Activated CD8-positive, alpha-beta T cell treated with anti-CD3 and anti-CD28 coated beads for 36 hours (primary cell): ENCODE measurements at regions not wholly inside any gene's neighbourhood (a gene's known extent, or its start where the extent isn't known, plus 50 kb on each side); places are given as distances from the start of the nearest gene placed in this dataset.

Experiments used
- ATAC-seq: fragments of 200-7000 bp; cut with Tn5 transposase; one replicate; pipeline ENCODE4 v1.10.0; 2021; ENCODE audit warnings: mild to moderate bottlenecking, moderate library complexity
- CTCF ChIA-PET: fragments of 350-600 bp; sonication (Branson Sonifier 250); formaldehyde crosslinking; loops from one replicate; lab custom pipeline; 2021; ENCODE audit warnings: antibody characterized with exemption; lab: Charles Lee
- POLR2A ChIA-PET: fragments of 350-600 bp; sonication (Branson Sonifier 250); formaldehyde crosslinking; loops from one replicate; lab custom pipeline; 2021; ENCODE audit warnings: antibody characterized with exemption; lab: Charles Lee
- DNase-seq: peaks from one replicate; pipeline ENCODE4 v3.0.0-alpha.2; 2020
- H3K27ac Mint-ChIP-seq: one replicate; pipeline ENCODE4 v1.8.0; 2021; ENCODE audit warnings: mild to moderate bottlenecking, mixed read lengths
- H3K27me3 Mint-ChIP-seq: one replicate; pipeline ENCODE4 v1.8.0; 2021; ENCODE audit warnings: mixed read lengths
- H3K36me3 Mint-ChIP-seq: one replicate; pipeline ENCODE4 v1.8.0; 2021; ENCODE audit warnings: low read depth, mixed read lengths
- H3K4me1 Mint-ChIP-seq: one replicate; pipeline ENCODE4 v1.8.0; 2021; ENCODE audit warnings: low read depth, mixed read lengths
- H3K4me3 Mint-ChIP-seq: one replicate; pipeline ENCODE4 v1.8.0; 2021; ENCODE audit warnings: mild to moderate bottlenecking, moderate library complexity, mixed read lengths
- H3K9me3 Mint-ChIP-seq: one replicate; pipeline ENCODE4 v1.8.0; 2021; ENCODE audit warnings: mixed read lengths
- intact Hi-C: fragments of 100-400 bp; cut with micrococcal nuclease; formaldehyde crosslinking; loops from one replicate; pipeline ENCODE4 v1.10.0; 2022
- TF ChIP-seq, protein P1 (sequence below): fragments of 200-600 bp; IDR thresholded peaks from one replicate; pipeline ENCODE4 v1.8.0; 2022; ENCODE audit warnings: antibody characterized with exemption, mild to moderate bottlenecking

DNA sequence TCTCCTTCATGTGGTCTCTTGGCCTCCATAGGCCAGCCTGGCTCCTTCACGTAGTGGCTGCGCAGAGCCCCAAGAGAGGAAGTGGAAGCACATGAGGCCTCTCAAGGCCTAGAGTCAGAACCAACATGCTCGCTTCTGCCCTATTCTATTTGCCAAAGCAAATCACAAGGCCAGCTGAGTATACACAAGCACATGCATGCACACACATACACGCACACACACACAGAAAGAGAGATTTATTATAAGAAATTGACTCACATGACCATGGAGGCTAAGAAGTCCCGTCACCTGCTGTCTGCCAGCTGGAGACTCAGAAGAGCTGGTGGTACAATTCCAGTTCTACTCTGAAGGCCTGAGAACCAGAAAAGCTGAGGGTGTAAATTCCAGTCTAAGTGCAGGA lies 64.3 kb upstream of the NRP1 start:
- no peak overlapping the region for H3K4me3 Mint-ChIP-seq
- peaks cover 14% of the 10 kb centered on the region for H3K27me3 Mint-ChIP-seq
- H3K4me1 Mint-ChIP-seq = no peaks in the 10 kb centered on the region
- CTCF ChIA-PET = no interaction called here
- H3K36me3 Mint-ChIP-seq = no peaks in the 10 kb centered on the region
- TF ChIP-seq, protein P1, sequence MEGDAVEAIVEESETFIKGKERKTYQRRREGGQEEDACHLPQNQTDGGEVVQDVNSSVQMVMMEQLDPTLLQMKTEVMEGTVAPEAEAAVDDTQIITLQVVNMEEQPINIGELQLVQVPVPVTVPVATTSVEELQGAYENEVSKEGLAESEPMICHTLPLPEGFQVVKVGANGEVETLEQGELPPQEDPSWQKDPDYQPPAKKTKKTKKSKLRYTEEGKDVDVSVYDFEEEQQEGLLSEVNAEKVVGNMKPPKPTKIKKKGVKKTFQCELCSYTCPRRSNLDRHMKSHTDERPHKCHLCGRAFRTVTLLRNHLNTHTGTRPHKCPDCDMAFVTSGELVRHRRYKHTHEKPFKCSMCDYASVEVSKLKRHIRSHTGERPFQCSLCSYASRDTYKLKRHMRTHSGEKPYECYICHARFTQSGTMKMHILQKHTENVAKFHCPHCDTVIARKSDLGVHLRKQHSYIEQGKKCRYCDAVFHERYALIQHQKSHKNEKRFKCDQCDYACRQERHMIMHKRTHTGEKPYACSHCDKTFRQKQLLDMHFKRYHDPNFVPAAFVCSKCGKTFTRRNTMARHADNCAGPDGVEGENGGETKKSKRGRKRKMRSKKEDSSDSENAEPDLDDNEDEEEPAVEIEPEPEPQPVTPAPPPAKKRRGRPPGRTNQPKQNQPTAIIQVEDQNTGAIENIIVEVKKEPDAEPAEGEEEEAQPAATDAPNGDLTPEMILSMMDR = no peak
- no peak overlapping the region for H3K27ac Mint-ChIP-seq
- DNase-seq (no peak), ATAC-seq (no peak)
- intact Hi-C loops = no loop called here
- POLR2A ChIA-PET = no interaction called here
- H3K9me3 Mint-ChIP-seq = peaks cover 10% of the 10 kb centered on the region

DNA sequence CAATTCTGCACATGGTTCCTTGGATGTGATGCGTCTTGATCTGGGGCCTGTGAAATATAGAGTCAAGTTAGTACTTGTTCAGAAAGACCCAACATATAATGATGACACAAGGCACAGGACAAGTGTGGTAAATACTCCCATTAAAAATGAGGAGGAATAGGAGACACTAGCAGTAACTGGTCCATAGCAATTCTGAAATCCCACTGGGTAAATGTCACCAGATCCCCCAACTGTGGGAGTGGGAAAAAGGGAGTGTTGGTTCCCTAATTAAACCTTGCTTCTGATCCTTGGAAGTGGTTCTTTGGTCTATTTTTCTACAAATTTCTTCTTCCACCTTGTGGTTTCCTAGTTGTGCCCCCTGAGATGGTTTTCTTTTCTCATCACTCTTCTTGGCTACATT lies 62.5 kb upstream of the NRP1 start:
- ATAC-seq (no peak), DNase-seq (no peak)
- Mint-ChIP-seq H3K27me3 (peaks cover 9% of the 10 kb centered on the region), H3K4me3 (no peak overlapping the region), H3K9me3 (peaks cover 10% of the 10 kb centered on the region), H3K36me3 (no peaks in the 10 kb centered on the region), H3K4me1 (no peaks in the 10 kb centered on the region), H3K27ac (no peak overlapping the region)
- TF ChIP-seq, protein P1 = no peak
- intact Hi-C loops = no loop called here
- CTCF ChIA-PET = no interaction called here
- POLR2A ChIA-PET = no interaction called here

DNA sequence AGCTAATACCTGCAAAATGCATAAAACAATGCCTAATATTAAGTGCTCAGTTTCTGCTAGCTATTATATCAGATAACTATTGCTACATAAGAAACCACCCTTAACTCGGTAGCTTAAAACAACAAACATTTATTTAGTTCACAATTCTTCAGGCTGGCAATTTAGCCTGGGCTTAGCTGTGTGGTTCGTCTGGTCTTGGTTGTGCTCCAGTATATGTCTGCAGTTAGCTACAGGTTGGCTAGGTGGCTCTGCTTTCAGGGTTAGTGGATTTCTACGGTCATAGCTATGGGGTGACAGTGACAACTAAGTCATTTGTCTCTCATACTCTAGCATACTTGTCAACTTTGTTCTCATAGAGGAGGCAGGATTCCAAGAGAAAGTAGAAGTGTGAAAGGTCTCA lies 61.8 kb upstream of the NRP1 start:
- DNase-seq (no peak), ATAC-seq (no peak)
- Mint-ChIP-seq H3K9me3 (peaks cover 10% of the 10 kb centered on the region), H3K27me3 (peaks cover 9% of the 10 kb centered on the region), H3K4me1 (no peaks in the 10 kb centered on the region), H3K4me3 (no peak overlapping the region), H3K36me3 (no peaks in the 10 kb centered on the region), H3K27ac (no peak overlapping the region)
- ChIA-PET POLR2A (no interaction called here), CTCF (no interaction called here)
- intact Hi-C loops = no loop called here
- TF ChIP-seq, protein P1 = no peak

DNA sequence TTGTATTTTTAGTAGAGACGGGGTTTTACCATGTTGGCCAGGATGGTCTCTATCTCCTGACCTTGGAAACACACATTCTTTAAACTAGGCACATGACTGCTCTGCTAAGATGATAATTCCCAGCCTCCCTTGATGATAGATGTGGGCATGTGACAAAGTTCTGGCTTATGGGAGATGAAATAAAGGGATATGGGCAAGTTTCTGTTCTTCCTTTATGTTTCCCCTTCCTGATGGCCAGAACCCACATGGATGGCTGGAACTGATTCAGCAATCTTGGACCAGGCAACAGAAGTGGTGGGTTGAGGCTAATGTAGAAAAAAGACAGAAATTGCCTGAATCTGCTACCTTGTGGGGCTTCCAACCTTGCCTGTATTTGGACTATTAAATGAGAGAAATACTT lies 60.7 kb upstream of the NRP1 start:
- Mint-ChIP-seq H3K4me3 (no peak overlapping the region), H3K4me1 (no peaks in the 10 kb centered on the region), H3K27me3 (peaks cover 5% of the 10 kb centered on the region), H3K36me3 (no peaks in the 10 kb centered on the region), H3K9me3 (peaks cover 10% of the 10 kb centered on the region), H3K27ac (no peak overlapping the region)
- ATAC-seq (no peak), DNase-seq (no peak)
- TF ChIP-seq, protein P1 = no peak
- ChIA-PET POLR2A (no interaction called here), CTCF (interaction anchor here (1.1 kb wide), 1 partner anchor 10 kb away, joined by 3 read pairs; no protein-coding TSS in a partner anchor)
- intact Hi-C loops = no loop called here

DNA sequence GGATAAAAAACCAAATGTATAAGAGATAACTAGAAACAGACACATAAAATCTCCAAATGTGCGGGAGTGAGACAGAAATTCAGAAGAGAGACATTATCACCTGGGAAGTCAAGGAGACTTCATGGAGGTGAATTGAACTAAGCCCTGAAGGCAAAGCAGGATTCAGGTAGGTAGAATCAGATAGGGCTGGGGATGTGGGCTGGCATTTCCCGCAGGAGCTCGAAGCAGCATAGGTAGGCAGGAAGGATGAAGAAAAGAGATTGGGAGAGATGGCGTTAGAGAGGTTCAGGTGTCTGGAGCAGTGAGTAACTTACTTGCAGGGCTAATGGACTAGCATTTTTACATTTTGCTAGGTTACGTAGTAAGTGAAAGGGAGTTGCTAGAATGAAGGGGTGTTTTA lies 58.2 kb upstream of the NRP1 start:
- Mint-ChIP-seq H3K4me3 (no peak overlapping the region), H3K36me3 (no peaks in the 10 kb centered on the region), H3K9me3 (peaks cover 9% of the 10 kb centered on the region), H3K27ac (no peak overlapping the region), H3K27me3 (peaks cover 7% of the 10 kb centered on the region), H3K4me1 (no peaks in the 10 kb centered on the region)
- TF ChIP-seq, protein P1 = no peak
- no peak for ATAC-seq
- DNase-seq = no peak
- POLR2A ChIA-PET = no interaction called here
- intact Hi-C loops = no loop called here
- CTCF ChIA-PET = no interaction called here
